ENCODE measurements at regions not wholly inside any gene's neighbourhood (a gene's known extent, or its start where the extent isn't known, plus 50 kb on each side); places are given as distances from the start of the nearest gene placed in this dataset.

GRCh38 chr5:108649646-108650045 lies 98.1 kb upstream of the FER start:
- no peak for DNase-seq (ENCODE audit: low read depth in 4 of 4, low spot score in 1 of 4)

GRCh38 chr5:108649106-108649505 lies 98.6 kb upstream of the FER start:
- DNase-seq (ENCODE audit: low read depth in 4 of 4, low spot score in 1 of 4): no peak

GRCh38 chr5:108642170-108642906 lies 105.4 kb upstream of the FER start:
- peak; percentile 12 to 32 (median 25) for DNase-seq (ENCODE audit: low read depth in 4 of 4, low spot score in 1 of 4)

- no peak for DNase-seq (ENCODE audit: low read depth in 4 of 4, low spot score in 1 of 4)
These were observed 106.1 kb upstream of the FER start for GRCh38 chr5:108641596-108641995.

- no peak for DNase-seq (ENCODE audit: low read depth in 4 of 4, low spot score in 1 of 4)
These were observed 108.3 kb upstream of the FER start for GRCh38 chr5:108639366-108639765.

GRCh38 chr5:108638021-108638420 lies 109.7 kb upstream of the FER start:
- DNase-seq (ENCODE audit: low read depth in 4 of 4, low spot score in 1 of 4): no peak

- DNase-seq (ENCODE audit: low read depth in 4 of 4, low spot score in 1 of 4): no peak
These were observed 110.6 kb upstream of the FER start for GRCh38 chr5:108637134-108637533.

- DNase-seq (ENCODE audit: low read depth in 4 of 4, low spot score in 1 of 4): no peak
These were observed 111.4 kb upstream of the FER start for GRCh38 chr5:108636135-108636853.

GRCh38 chr5:108634617-108635288 lies 112.9 kb upstream of the FER start:
- DNase-seq (ENCODE audit: low read depth in 4 of 4, low spot score in 1 of 4): no peak

- DNase-seq (ENCODE audit: low read depth in 4 of 4, low spot score in 1 of 4): no peak
These were observed 113.6 kb upstream of the FER start for GRCh38 chr5:108634010-108634616.

GRCh38 chr5:108629779-108630528 lies 117.7 kb upstream of the FER start:
- DNase-seq (ENCODE audit: low read depth in 4 of 4, low spot score in 1 of 4): no peak

- DNase-seq (ENCODE audit: low read depth in 4 of 4, low spot score in 1 of 4): no peak
These were observed 122.0 kb upstream of the FER start for GRCh38 chr5:108625654-108626053.

- no peak for DNase-seq (ENCODE audit: low read depth in 4 of 4, low spot score in 1 of 4)
These were observed 123.9 kb upstream of the FER start for GRCh38 chr5:108623826-108624225.

- DNase-seq (ENCODE audit: low read depth in 4 of 4, low spot score in 1 of 4): no peak
These were observed 127.2 kb upstream of the FER start for GRCh38 chr5:108620516-108620915.

- DNase-seq (ENCODE audit: low read depth in 4 of 4, low spot score in 1 of 4): no peak
These were observed 127.9 kb upstream of the FER start for GRCh38 chr5:108619815-108620214.

- DNase-seq (ENCODE audit: low read depth in 4 of 4, low spot score in 1 of 4): no peak
These were observed 129.9 kb upstream of the FER start for GRCh38 chr5:108617467-108618435.

GRCh38 chr5:108615216-108615615 lies 132.5 kb upstream of the FER start:
- no peak for DNase-seq (ENCODE audit: low read depth in 4 of 4, low spot score in 1 of 4)

- no peak for DNase-seq (ENCODE audit: low read depth in 4 of 4, low spot score in 1 of 4)
These were observed 140.3 kb upstream of the FER start for GRCh38 chr5:108607421-108607820.

- DNase-seq (ENCODE audit: low read depth in 4 of 4, low spot score in 1 of 4): no peak
These were observed 141.5 kb upstream of the FER start for GRCh38 chr5:108606185-108606584.

GRCh38 chr5:108602830-108603229 lies 144.9 kb upstream of the FER start:
- no peak for DNase-seq (ENCODE audit: low read depth in 4 of 4, low spot score in 1 of 4)

All from stimulated activated CD4-positive, alpha-beta T cell treated with anti-CD3 and anti-CD28 coated beads, Interleukin-1b, Interleukin-23, amount 100 ng/mL, for 24 hours (primary cell).